NCI-H1436 (cell line): ENCODE measurements at regions not wholly inside any gene's neighbourhood (a gene's known extent, or its start where the extent isn't known, plus 50 kb on each side); places are given as distances from the start of the nearest gene placed in this dataset.
"Not testable (repeated sequence)": the region's sequence is repeated elsewhere in the genome, so short reads cannot be mapped to it uniquely, and the experiment has no call there.

ENCODE experiments used
- DNase-seq: peaks from one replicate; lab custom pipeline; 2025; lab: John Stamatoyannopoulos, UW

DNA sequence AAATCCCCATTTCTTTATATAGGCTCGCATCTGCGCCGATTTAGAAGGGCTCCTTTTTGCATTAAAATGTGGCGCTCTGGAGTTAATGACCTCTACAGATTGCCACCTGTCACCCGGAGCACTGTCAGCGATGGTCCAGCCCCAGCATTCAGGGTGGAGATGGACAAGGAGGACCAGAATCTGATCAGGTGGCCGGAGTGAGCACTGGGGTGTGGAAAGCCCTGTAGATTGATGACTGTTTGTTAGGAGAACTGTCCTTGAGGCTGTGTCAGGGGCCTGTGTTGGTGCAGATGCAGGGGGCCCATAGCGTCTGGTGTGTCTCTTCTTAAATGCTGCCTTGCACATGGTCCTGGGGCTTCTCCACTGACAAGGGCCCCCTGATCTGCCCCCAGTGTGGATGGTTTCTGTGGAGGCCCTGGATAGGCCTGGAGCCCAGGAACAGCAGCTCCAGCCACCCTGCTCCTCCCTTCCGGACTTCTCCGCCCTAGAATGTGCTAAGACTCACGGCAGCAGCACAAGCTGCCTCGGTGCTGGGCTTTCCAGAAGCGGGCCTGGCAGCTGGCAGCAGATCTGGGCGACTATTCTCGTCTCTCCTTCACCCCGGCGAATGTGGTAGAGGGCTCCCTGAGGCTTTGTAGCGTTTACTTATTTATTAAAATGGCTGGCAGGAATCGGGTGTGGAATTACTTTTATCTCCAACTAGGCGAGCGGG is 1333.3 kb downstream of the BRD1 start:
- no peak for DNase-seq

DNA sequence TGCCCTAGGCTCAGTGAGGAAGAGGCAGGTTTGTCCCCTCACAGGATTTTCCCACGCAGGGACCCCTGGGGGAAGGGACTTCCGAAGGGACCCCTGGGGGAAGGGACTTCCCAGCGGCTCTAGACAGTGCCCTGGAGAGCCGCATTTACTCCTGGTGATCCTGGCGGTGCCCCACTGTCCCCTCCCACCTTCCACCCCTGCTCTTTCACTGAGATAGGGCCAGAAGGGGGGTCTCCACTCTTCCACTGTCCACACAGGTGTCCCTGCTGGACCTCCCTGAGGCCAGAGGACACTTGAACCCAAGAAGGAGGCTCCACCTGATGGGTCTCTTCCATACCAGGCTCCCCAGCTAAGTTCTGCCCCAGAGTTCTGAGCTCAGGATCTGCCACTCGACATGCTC is 1333.9 kb downstream of the BRD1 start:
- no peak for DNase-seq

GRCh38 chr22:48492366-48493320 is 1335.0 kb downstream of the BRD1 start:
- DNase-seq, result peak; percentile 53

DNA sequence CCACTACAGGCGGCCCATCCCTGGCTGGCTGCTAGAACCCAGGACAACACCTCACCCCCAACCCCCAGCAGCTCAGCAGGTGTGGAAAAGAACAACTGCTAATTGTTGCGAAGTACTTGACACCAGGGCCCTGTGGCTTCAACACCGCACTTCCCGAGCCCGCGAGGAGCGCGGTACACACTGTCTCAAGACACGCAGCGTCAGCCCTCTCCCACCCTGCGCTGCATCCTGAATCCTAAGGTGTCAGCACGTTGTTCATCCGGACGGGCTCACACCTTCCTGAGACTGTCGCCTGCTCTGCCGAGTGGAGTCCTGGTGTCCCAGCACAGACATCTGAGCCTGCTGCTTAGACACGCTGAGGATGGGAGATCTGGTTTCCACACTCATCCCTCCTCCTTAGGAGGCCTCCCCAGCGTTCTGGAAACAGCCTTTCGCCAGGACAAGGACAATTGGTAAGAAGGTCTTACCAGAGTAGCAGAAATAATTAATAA is 1336.2 kb downstream of the BRD1 start:
- DNase-seq, result no peak

- no peak for DNase-seq
Observed at GRCh38 chr22:48490500-48491411, 1336.9 kb downstream of the BRD1 start.

DNA sequence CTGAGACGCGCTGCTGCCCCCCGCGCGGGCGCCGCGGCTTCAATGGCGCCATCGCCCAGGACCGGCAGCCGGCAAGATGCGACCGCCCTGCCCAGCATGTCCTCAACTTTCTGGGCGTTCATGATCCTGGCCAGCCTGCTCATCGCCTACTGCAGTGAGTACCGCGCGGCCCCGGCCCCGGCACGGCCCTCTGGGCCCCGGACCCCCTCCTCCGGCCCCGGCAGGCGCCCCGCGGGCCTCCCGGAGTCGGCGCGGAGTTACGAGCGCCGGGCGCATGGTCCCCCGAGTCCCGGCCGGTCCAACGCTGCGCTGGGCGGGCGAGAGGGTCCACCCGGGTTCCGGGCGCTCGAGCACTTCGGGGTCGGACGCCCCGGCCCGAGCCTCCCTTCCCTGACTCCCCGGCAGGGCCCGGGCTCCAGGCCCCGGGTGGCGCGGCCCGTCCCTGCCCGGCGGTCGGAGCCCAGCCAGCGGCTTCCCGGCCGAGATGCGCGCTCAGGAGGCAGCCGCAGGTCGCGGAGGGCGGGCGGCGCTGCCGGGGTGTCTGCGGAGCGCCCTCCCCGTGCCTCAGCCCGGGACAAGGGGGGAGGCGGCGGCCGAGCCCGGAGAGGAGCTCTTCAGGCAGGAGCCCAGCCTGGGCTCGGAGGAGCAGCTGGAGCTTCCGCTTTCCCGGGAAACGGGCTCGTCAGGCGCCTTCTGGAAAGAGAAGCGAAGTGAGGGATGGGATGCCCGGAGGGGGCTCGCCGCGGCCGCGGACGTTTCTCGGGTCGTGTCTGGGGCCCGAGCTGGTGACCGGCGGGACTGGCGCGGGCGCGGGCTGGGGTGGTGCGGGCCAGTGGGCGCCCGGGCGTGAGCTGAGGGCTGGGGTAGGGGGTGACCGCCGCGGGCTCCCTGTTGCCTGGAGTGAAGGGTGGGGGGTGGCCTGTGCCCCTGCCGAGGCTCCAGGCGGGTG is 1337.8 kb downstream of the BRD1 start:
- no peak for DNase-seq

DNA sequence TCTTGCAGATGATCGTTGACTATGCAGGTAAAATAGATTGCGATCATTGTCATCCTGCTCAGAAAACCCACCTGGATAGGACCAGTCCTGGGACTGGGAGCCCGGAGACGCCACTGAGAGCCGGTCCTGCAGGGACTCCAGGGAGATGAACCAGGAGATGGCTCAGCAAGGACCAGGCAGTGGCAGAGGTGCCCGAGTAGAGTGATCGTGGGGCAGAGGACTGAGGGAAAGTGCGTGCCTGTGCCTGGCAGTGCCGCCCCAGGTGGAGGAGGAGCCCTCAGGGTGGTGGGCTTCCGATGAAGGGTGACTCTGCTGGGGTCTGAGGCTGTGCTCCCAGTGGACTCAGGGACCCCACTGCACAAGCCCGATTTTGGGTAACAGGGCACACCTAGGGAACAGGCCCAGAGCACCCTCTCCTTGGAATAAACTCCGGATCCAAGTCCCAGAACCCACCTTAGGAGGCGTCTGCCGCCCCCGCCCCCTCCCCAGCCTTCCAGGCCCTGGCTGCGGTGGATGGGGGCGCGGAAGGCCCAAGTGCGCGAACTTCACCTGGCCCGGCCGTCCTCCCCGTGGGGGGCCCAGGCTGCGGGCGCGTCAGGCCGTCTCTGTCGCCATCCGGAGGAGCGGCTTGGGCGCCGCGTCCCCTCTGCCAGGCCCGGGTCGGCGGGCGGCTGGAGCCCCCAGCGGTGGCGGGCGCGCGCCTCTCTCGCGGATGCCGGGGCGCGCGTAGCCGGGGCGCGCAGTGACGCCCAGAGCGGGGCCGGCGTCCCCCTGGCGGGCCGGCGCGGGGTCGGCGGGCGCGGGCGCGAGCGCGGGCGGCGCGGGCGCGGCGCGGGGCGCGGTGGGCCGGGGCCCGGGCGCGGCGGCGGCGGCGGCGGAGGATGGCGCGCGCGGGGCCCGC is 1338.8 kb downstream of the BRD1 start:
- no peak for DNase-seq

GRCh38 chr22:48488149-48488551 is 1339.5 kb downstream of the BRD1 start:
- no peak for DNase-seq

GRCh38 chr22:48486558-48486957 is 1341.1 kb downstream of the BRD1 start:
- DNase-seq, result no peak

DNA sequence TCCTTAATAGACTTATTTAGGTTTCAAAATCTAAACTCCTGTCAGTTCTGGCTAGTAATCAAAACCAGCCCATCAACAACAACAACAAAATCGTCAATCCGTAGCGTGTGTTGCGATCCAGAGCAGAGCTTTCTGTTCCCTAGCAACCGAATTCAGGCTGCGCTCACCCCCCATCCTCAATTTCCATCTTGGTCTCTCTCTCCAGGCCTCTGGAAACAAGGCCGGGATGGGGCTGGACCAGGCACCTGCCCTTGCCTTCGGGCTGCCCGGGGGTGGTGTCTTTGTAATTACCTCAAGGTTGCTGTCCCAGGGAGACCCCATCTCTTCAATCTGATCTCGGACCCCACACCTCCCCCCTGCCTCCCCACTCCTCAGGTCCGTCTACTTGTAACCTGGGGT is 1341.5 kb downstream of the BRD1 start:
- no peak for DNase-seq

DNA sequence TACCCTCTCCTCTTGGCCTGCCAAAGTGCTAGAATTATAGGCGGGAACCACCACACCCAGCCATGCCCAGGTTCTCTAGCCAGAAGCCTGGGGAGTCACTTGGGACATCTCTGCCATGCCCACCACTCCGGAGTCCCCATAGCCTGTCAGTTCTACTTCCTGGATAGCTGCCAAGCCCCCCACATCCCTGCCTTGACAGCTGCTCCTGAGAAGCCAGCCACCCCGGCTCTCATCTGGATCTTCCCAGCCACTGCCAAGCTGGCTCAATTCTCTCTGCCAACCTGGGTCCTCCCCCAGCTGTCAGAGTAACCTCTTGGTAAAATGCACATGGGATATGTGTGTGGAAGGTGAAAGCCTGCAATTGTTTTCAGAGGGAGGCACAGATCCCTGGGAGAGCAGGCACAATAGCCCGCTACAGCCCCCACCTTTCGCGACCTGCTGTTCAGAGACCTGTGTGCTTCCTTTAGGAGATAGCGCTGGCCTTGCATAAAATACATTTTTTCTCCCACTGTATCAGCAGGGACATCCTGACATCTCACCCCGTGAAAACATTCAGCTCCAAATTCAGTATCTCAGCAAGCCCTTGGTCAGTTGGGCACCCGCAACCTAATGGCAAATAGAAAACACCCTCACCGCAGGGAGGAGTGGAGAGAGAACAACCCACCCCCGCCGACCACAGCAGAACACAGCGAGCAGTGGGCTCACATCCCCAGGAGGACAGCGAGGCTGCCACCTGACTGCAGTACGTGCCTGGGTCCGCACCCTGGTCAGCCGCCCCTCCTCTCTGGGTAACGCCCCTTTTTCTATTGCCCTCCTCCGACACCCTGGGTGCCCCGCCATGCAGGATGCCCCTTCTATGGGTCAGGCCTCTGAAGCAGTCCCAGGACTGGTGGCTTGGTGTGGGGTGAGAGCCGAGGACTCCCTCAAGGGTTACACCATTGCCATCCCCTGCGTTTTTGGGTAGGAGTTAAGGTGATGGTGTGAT is 1342.2 kb downstream of the BRD1 start:
- no peak for DNase-seq

- DNase-seq, result no peak
Observed at GRCh38 chr22:48483764-48484528, 1343.7 kb downstream of the BRD1 start.

DNA sequence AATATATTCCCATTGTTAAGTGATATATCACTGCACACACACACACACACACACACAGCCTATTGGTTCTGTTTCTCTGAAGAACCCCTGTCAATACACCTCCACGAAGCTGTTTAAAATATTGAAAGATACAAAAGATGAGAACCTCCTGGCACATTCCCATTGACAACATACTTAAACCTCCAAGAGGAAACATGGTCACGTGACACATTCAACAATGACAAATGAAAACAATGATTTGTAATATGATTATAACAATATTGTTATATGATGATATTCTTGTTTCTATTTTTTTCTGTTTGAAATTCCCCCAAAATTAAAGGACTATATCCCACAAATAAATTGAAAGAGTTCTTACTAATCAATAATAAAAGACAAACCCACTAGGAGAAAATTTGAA is 1344.9 kb downstream of the BRD1 start:
- DNase-seq, result no peak

- DNase-seq, result not testable (repeated sequence)
Observed at GRCh38 chr22:48482198-48482597, 1345.5 kb downstream of the BRD1 start.

- no peak for DNase-seq
Observed at GRCh38 chr22:48481748-48482147, 1345.9 kb downstream of the BRD1 start.

DNA sequence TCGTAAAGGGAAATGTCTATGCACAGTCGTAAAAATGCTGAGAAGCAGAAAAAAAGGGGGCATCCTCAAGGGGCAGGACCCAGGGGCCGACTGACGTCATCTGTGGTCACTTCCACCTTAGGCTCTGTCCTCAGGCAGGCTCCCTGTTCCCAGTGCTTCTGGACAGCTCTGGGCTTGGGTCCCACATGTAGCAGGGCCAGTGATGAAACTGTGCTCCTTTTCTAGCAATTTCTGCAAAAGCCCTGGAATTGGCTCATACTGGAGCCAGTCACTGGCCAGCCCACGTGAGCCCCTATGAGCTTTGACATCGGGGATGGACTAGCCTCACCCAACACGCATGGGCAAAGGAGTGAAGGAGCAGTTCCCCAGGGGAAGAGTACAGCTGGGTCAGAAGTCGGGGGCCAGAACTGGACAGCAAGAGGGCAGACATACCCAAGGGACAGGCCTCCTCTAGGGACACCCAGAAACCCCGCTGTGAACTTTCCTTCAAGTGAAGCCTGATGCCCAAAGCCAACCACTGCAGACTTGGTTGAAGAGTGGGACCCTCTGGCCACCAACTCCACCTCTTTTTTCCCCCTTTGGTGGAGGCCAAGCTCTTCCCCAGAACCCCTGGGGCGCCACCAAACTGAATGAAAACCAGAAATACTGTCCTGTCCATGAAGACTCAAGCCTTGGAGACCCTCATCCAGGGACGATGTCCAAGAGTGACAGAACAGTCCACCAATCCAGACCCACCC is 1349.0 kb downstream of the BRD1 start:
- DNase-seq, result no peak

- DNase-seq, result no peak
Observed at GRCh38 chr22:48478124-48478523, 1349.5 kb downstream of the BRD1 start.
